Ishikawa (cell line): ENCODE measurements at regions not wholly inside any gene's neighbourhood (a gene's known extent, or its start where the extent isn't known, plus 50 kb on each side); places are given as distances from the start of the nearest gene placed in this dataset.

Experiments used
- CEBPB ChIP-seq: IDR thresholded peaks from 2 replicates; pipeline ENCODE4 v1.6.1; 2012
- CREB1 ChIP-seq: IDR thresholded peaks from 2 replicates; pipeline ENCODE4 v1.6.1; 2012; ENCODE audit warnings: low read depth
- EGR1 ChIP-seq: IDR thresholded peaks from 2 replicates; pipeline ENCODE4 v1.6.1; 2012
- EP300 ChIP-seq: IDR thresholded peaks from 2 replicates; pipeline ENCODE4 v1.6.1; 2012; ENCODE audit warnings: borderline replicate concordance
- FOXM1 ChIP-seq: IDR thresholded peaks from 2 replicates; pipeline ENCODE4 v1.6.1; 2012; ENCODE audit warnings: low read depth, borderline replicate concordance
- MAX ChIP-seq: IDR thresholded peaks from 2 replicates; pipeline ENCODE4 v1.6.1; 2012
- NFIC ChIP-seq: IDR thresholded peaks from 2 replicates; pipeline ENCODE4 v1.6.1; 2012
- RAD21 ChIP-seq: IDR thresholded peaks from 2 replicates; pipeline ENCODE4 v1.6.1; 2012; ENCODE audit warnings: low read depth
- REST ChIP-seq: IDR thresholded peaks from 2 replicates; pipeline ENCODE4 v1.6.1; 2012; ENCODE audit warnings: low read depth, mild to moderate bottlenecking
- TAF1 ChIP-seq: IDR thresholded peaks from 2 replicates; pipeline ENCODE4 v1.6.1; 2012; ENCODE audit warnings: low read depth, mild to moderate bottlenecking
- TCF12 ChIP-seq: IDR thresholded peaks from 2 replicates; pipeline ENCODE4 v1.6.1; 2012; ENCODE audit warnings: low read depth
- TEAD4 ChIP-seq: IDR thresholded peaks from 2 replicates; pipeline ENCODE4 v1.6.1; 2012
- YY1 ChIP-seq: IDR thresholded peaks from 2 replicates; pipeline ENCODE4 v1.6.1; 2012; ENCODE audit warnings: low read depth
- ZBTB7A ChIP-seq: IDR thresholded peaks from 2 replicates; pipeline ENCODE4 v1.6.1; 2012; ENCODE audit warnings: low read depth
- TF ChIP-seq, protein P1 (sequence below): IDR thresholded peaks from 2 replicates; pipeline ENCODE4 v1.6.1; 2012

DNA sequence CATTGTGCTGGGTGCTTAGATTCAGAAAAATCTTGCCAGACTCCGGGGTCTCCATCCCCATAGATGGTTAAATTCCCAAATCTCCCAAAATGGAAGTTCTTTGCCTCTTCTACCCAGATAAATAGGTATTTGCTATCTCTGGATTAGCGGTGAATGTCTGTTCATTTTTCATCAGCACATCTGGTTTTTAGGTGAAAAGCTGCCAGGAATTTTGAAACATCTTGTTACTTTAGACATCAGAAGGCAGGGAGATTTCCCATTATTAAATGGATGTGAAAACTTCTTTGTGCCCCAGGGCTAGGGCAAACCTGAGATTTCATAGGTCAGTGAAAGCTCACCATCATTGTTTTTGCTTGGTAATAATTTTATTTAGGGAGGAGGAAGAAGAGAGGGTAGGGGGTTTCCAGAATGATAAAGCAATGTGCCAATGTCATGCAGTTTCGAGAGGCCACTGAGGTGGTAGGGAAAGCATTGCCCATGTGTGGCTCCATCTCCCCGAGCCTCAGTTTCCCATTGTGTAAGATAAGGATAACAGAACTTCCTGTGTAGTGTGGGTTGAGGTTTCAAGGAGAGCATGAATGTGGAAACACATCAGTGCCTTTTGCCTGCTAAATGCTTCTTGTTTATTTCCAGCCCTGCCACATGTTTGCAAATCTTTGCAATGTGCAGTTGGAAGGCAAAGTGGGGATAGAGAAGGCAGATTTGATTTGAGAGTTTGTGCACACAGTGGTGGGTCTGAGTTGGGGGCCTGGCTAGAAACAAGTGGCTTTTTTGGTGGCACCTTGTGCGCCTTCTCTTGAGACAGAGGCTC lies 147.2 kb upstream of the KLF4 start:
- TF ChIP-seq CEBPB (no peak), EGR1 (no peak), YY1 (no peak), RAD21 (no peak), NFIC (no peak), TEAD4 (no peak), CREB1 (no peak), TAF1 (no peak), REST (no peak), MAX (no peak), TCF12 (no peak)
- TF ChIP-seq, protein P1, sequence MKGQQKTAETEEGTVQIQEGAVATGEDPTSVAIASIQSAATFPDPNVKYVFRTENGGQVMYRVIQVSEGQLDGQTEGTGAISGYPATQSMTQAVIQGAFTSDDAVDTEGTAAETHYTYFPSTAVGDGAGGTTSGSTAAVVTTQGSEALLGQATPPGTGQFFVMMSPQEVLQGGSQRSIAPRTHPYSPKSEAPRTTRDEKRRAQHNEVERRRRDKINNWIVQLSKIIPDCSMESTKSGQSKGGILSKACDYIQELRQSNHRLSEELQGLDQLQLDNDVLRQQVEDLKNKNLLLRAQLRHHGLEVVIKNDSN = no peak

DNA sequence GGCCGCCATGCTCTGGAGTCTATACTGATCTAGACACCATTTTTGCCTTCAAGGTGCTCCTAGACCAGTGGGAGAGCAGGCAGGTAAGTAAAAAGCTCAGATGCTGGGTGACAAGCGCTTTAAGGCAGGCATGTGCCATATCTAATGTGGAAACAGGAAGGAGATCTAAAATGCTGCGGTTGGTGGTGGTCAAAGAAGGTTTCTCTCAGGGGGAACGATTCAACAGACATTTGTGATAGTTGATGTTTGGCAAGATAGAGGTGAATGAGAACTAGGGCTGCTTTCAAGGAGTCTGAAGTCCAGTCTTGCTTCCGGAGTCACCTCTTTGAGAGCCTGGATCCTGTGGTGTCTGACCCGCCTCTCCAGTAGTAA lies 146.2 kb upstream of the KLF4 start:
- no peak for TF ChIP-seq EP300
- TF ChIP-seq NFIC = no peak
- TF ChIP-seq CEBPB = no peak
- TF ChIP-seq MAX = no peak
- TF ChIP-seq ZBTB7A = no peak
- TF ChIP-seq, protein P1 = no peak
- TF ChIP-seq TCF12 = no peak
- no peak for TF ChIP-seq RAD21
- TF ChIP-seq EGR1 = no peak
- no peak for TF ChIP-seq FOXM1
- no peak for TF ChIP-seq TAF1
- TF ChIP-seq REST = no peak
- no peak for TF ChIP-seq YY1
- TF ChIP-seq CREB1 = no peak
- TF ChIP-seq TEAD4 = no peak

GRCh38 chr9:107635101-107635802 lies 145.7 kb upstream of the KLF4 start:
- TF ChIP-seq FOXM1 = no peak
- no peak for TF ChIP-seq TCF12
- TF ChIP-seq EGR1 = no peak
- no peak for TF ChIP-seq CEBPB
- TF ChIP-seq ZBTB7A = no peak
- no peak for TF ChIP-seq TAF1
- no peak for TF ChIP-seq EP300
- TF ChIP-seq TEAD4 = no peak
- no peak for TF ChIP-seq RAD21
- TF ChIP-seq CREB1 = no peak
- TF ChIP-seq MAX = no peak
- TF ChIP-seq, protein P1 = no peak
- no peak for TF ChIP-seq REST
- no peak for TF ChIP-seq YY1
